Neural progenitor cell (in vitro differentiated cells): ENCODE measurements at regions not wholly inside any gene's neighbourhood (a gene's known extent, or its start where the extent isn't known, plus 50 kb on each side); places are given as distances from the start of the nearest gene placed in this dataset.

ENCODE experiments used
- EZH2phosphoT487 ChIP-seq: fragments of 200-600 bp; sonication (generic); IDR thresholded peaks from 2 replicates; pipeline ENCODE4 v1.6.1; 2017; ENCODE audit warnings: antibody characterized with exemption
- TF ChIP-seq, protein P1 (sequence below): fragments of 200-600 bp; sonication (generic); IDR thresholded peaks from 2 replicates; pipeline ENCODE4 v1.5.1; 2017; ENCODE audit warnings: antibody characterized with exemption, mild to moderate bottlenecking

- TF ChIP-seq EZH2phosphoT487, result no peak
- TF ChIP-seq, protein P1, sequence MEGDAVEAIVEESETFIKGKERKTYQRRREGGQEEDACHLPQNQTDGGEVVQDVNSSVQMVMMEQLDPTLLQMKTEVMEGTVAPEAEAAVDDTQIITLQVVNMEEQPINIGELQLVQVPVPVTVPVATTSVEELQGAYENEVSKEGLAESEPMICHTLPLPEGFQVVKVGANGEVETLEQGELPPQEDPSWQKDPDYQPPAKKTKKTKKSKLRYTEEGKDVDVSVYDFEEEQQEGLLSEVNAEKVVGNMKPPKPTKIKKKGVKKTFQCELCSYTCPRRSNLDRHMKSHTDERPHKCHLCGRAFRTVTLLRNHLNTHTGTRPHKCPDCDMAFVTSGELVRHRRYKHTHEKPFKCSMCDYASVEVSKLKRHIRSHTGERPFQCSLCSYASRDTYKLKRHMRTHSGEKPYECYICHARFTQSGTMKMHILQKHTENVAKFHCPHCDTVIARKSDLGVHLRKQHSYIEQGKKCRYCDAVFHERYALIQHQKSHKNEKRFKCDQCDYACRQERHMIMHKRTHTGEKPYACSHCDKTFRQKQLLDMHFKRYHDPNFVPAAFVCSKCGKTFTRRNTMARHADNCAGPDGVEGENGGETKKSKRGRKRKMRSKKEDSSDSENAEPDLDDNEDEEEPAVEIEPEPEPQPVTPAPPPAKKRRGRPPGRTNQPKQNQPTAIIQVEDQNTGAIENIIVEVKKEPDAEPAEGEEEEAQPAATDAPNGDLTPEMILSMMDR, result no peak
Measured at GRCh38 chr7:17466216-17466615, 167.8 kb downstream of the AHR start.
